Mesendoderm (in vitro differentiated cells): ENCODE measurements at regions not wholly inside any gene's neighbourhood (a gene's known extent, or its start where the extent isn't known, plus 50 kb on each side); places are given as distances from the start of the nearest gene placed in this dataset.

ENCODE experiments used
- DNase-seq: peaks from one replicate; pipeline ENCODE4 v3.0.0; 2013
- H2AK5ac ChIP-seq: 2 replicates; pipeline ENCODE4 v1.6.1; 2013; ENCODE audit warnings: low read length, inconsistent platforms
- H2BK120ac ChIP-seq: 2 replicates; pipeline ENCODE4 v1.6.1; 2013; ENCODE audit warnings: low read depth, mild to moderate bottlenecking, low read length, moderate library complexity, mixed read lengths
- H2BK15ac ChIP-seq: replicated peaks from 2 replicates; pipeline ENCODE4 v1.6.1; 2013; ENCODE audit warnings: low read depth, mild to moderate bottlenecking, moderate library complexity
- H2BK5ac ChIP-seq: 2 replicates; pipeline ENCODE4 v1.6.1; 2013; ENCODE audit warnings: low read length, inconsistent platforms
- H3K18ac ChIP-seq: 2 replicates; pipeline ENCODE4 v1.6.1; 2013; ENCODE audit warnings: mild to moderate bottlenecking, low read length, mixed read lengths
- H3K23ac ChIP-seq: one replicate; pipeline ENCODE4 v1.6.1; 2013; ENCODE audit warnings: low read length
- H3K27ac ChIP-seq: 2 replicates; pipeline ENCODE4 v1.5.1; 2013; ENCODE audit warnings: low read depth, mild to moderate bottlenecking, inconsistent platforms, low read length, moderate library complexity
- H3K27me3 ChIP-seq: 2 replicates; pipeline ENCODE4 v1.6.1; 2013; ENCODE audit warnings: low read length, control low read depth, mild to moderate bottlenecking, inconsistent platforms; ENCODE audit not compliant: insufficient read depth, poor library complexity
- H3K36me3 ChIP-seq: 2 replicates; pipeline ENCODE4 v1.6.1; 2013; ENCODE audit warnings: low read length, inconsistent platforms; ENCODE audit not compliant: control insufficient read depth, insufficient read depth
- H3K4ac ChIP-seq: one replicate; pipeline ENCODE4 v1.6.1; 2013; ENCODE audit warnings: low read depth, mild to moderate bottlenecking, low read length, moderate library complexity
- H3K4me1 ChIP-seq: 2 replicates; pipeline ENCODE4 v1.6.1; 2013; ENCODE audit warnings: low read depth, low read length, inconsistent platforms; ENCODE audit not compliant: control insufficient read depth
- H3K4me2 ChIP-seq: 2 replicates; pipeline ENCODE4 v1.6.1; 2013; ENCODE audit warnings: low read length
- H3K4me3 ChIP-seq: 2 replicates; pipeline ENCODE4 v1.5.1; 2013; ENCODE audit warnings: mild to moderate bottlenecking, low read length
- H3K56ac ChIP-seq: one replicate; pipeline ENCODE4 v1.6.1; 2013; ENCODE audit warnings: low read length
- H3K79me1 ChIP-seq: 2 replicates; pipeline ENCODE4 v1.6.1; 2013; ENCODE audit warnings: low read length, inconsistent platforms
- H3K79me2 ChIP-seq: 2 replicates; pipeline ENCODE4 v1.6.1; 2013; ENCODE audit warnings: mild to moderate bottlenecking, low read length; ENCODE audit not compliant: control insufficient read depth, insufficient read depth
- H3K9ac ChIP-seq: 2 replicates; pipeline ENCODE4 v1.6.1; 2013; ENCODE audit warnings: low read length, inconsistent platforms
- H4K5ac ChIP-seq: one replicate; pipeline ENCODE4 v1.6.1; 2013; ENCODE audit warnings: low read length
- H4K8ac ChIP-seq: one replicate; pipeline ENCODE4 v1.6.1; 2013; ENCODE audit warnings: low read depth, mild to moderate bottlenecking, control low read depth, low read length, moderate library complexity
- WGBS: extraction: QIAGEN DNeasy Blood & Tissue Kit; methylation state at CpG from one replicate; pipeline ENCODE4 v1.1.7; 2013; ENCODE audit warnings: low lambda C conversion rate, missing lambda C conversion rate; ENCODE audit not compliant: insufficient coverage; ENCODE audit errors: extremely low coverage; 5-methylcytosine and 5-hydroxymethylcytosine counted together

- no peak overlapping the region for H4K5ac ChIP-seq
- no peaks in the 10 kb centered on the region for H3K4me1 ChIP-seq
- no peak for DNase-seq
- no peak overlapping the region for H2BK120ac ChIP-seq
- H3K27me3 ChIP-seq = no peaks in the 10 kb centered on the region
- no peak overlapping the region for H3K18ac ChIP-seq
- H3K4me2 ChIP-seq = no peak overlapping the region
- H3K79me2 ChIP-seq = no peaks in the 10 kb centered on the region
- H2BK15ac ChIP-seq = no peak overlapping the region
- no peak overlapping the region for H3K23ac ChIP-seq
- no peak overlapping the region for H3K56ac ChIP-seq
- no peak overlapping the region for H3K4ac ChIP-seq
- no peak overlapping the region for H3K4me3 ChIP-seq
- H3K9ac ChIP-seq = no peak overlapping the region
- WGBS = no CpG with 5 or more reads among the region's 2 CpGs
- H3K79me1 ChIP-seq = no peaks in the 10 kb centered on the region
- H4K8ac ChIP-seq = no peak overlapping the region
- H3K36me3 ChIP-seq = no peaks in the 10 kb centered on the region
- no peak overlapping the region for H2BK5ac ChIP-seq
- H3K27ac ChIP-seq = no peak overlapping the region
- H2AK5ac ChIP-seq = no peak overlapping the region
Measured at GRCh38 chr2:44852594-44852993, 88.9 kb upstream of the SIX3 start.

- WGBS = no CpG with 5 or more reads among the region's 3 CpGs
- H4K5ac ChIP-seq = no peak overlapping the region
- H3K4me3 ChIP-seq = no peak overlapping the region
- H3K18ac ChIP-seq = no peak overlapping the region
- H2BK15ac ChIP-seq = no peak overlapping the region
- H3K4me2 ChIP-seq = no peak overlapping the region
- H3K27me3 ChIP-seq = no peaks in the 10 kb centered on the region
- no peaks in the 10 kb centered on the region for H3K79me2 ChIP-seq
- no peaks in the 10 kb centered on the region for H3K36me3 ChIP-seq
- H2AK5ac ChIP-seq = no peak overlapping the region
- no peak overlapping the region for H3K56ac ChIP-seq
- H4K8ac ChIP-seq = no peak overlapping the region
- H3K4me1 ChIP-seq = no peaks in the 10 kb centered on the region
- no peak overlapping the region for H3K4ac ChIP-seq
- no peak overlapping the region for H3K27ac ChIP-seq
- no peaks in the 10 kb centered on the region for H3K79me1 ChIP-seq
- no peak for DNase-seq
- no peak overlapping the region for H3K23ac ChIP-seq
- H2BK5ac ChIP-seq = no peak overlapping the region
- H3K9ac ChIP-seq = no peak overlapping the region
- no peak overlapping the region for H2BK120ac ChIP-seq
Measured at GRCh38 chr2:44859337-44859736, 82.2 kb upstream of the SIX3 start.

- H3K27ac ChIP-seq = no peak overlapping the region
- H3K79me1 ChIP-seq = no peaks in the 10 kb centered on the region
- H3K36me3 ChIP-seq = no peaks in the 10 kb centered on the region
- H3K4me2 ChIP-seq = no peak overlapping the region
- no CpG with 5 or more reads among the region's 1 CpG for WGBS
- H2BK15ac ChIP-seq = no peak overlapping the region
- H3K56ac ChIP-seq = no peak overlapping the region
- no peak overlapping the region for H2BK5ac ChIP-seq
- no peak overlapping the region for H3K4me3 ChIP-seq
- no peak overlapping the region for H3K23ac ChIP-seq
- H3K18ac ChIP-seq = no peak overlapping the region
- no peak overlapping the region for H4K8ac ChIP-seq
- H3K9ac ChIP-seq = no peak overlapping the region
- H4K5ac ChIP-seq = no peak overlapping the region
- H3K79me2 ChIP-seq = no peaks in the 10 kb centered on the region
- H3K4ac ChIP-seq = no peak overlapping the region
- no peak overlapping the region for H2AK5ac ChIP-seq
- no peaks in the 10 kb centered on the region for H3K27me3 ChIP-seq
- DNase-seq = no peak
- no peaks in the 10 kb centered on the region for H3K4me1 ChIP-seq
- H2BK120ac ChIP-seq = no peak overlapping the region
Measured at GRCh38 chr2:44866152-44866551, 75.3 kb upstream of the SIX3 start.

GRCh38 chr2:44869761-44870160 is 71.7 kb upstream of the SIX3 start:
- Histone ChIP-seq H3K9ac (no peak overlapping the region), H3K4me2 (no peak overlapping the region), H3K79me2 (no peaks in the 10 kb centered on the region), H4K5ac (no peak overlapping the region), H3K4me1 (no peaks in the 10 kb centered on the region), H3K18ac (no peak overlapping the region), H3K27me3 (no peaks in the 10 kb centered on the region), H3K4me3 (no peak overlapping the region), H3K79me1 (no peaks in the 10 kb centered on the region), H3K56ac (no peak overlapping the region), H3K23ac (no peak overlapping the region), H4K8ac (no peak overlapping the region), H2BK5ac (no peak overlapping the region), H3K4ac (no peak overlapping the region), H2BK120ac (no peak overlapping the region), H2AK5ac (no peak overlapping the region), H3K36me3 (no peaks in the 10 kb centered on the region), H3K27ac (no peak overlapping the region), H2BK15ac (no peak overlapping the region)
- DNase-seq = no peak
- WGBS = no CpG with 5 or more reads among the region's 5 CpGs

GRCh38 chr2:44877417-44877816 is 64.1 kb upstream of the SIX3 start:
- Histone ChIP-seq H3K79me1 (no peaks in the 10 kb centered on the region), H3K36me3 (no peaks in the 10 kb centered on the region), H2BK120ac (no peak overlapping the region), H3K23ac (no peak overlapping the region), H4K5ac (no peak overlapping the region), H3K9ac (no peak overlapping the region), H2BK5ac (no peak overlapping the region), H3K4me2 (no peak overlapping the region), H4K8ac (no peak overlapping the region), H3K27ac (no peak overlapping the region), H2BK15ac (no peak overlapping the region), H3K56ac (no peak overlapping the region), H3K79me2 (no peaks in the 10 kb centered on the region), H3K18ac (no peak overlapping the region), H3K27me3 (no peaks in the 10 kb centered on the region), H2AK5ac (no peak overlapping the region), H3K4me3 (no peak overlapping the region), H3K4me1 (peaks cover 4% of the 10 kb centered on the region), H3K4ac (no peak overlapping the region)
- no peak for DNase-seq
- WGBS = no CpG with 5 or more reads among the region's 7 CpGs

GRCh38 chr2:44879269-44880124 is 62.0 kb upstream of the SIX3 start:
- H3K79me2 ChIP-seq = no peaks in the 10 kb centered on the region
- peaks cover 4% of the 10 kb centered on the region for H3K4me1 ChIP-seq
- no peak overlapping the region for H3K27ac ChIP-seq
- H3K4me2 ChIP-seq = no peak overlapping the region
- H3K4ac ChIP-seq = no peak overlapping the region
- H3K18ac ChIP-seq = no peak overlapping the region
- no peak overlapping the region for H2BK15ac ChIP-seq
- H3K79me1 ChIP-seq = no peaks in the 10 kb centered on the region
- no peak overlapping the region for H2BK120ac ChIP-seq
- H3K56ac ChIP-seq = no peak overlapping the region
- DNase-seq = no peak
- H3K4me3 ChIP-seq = no peak overlapping the region
- no CpG with 5 or more reads among the region's 18 CpGs for WGBS
- no peaks in the 10 kb centered on the region for H3K27me3 ChIP-seq
- H2BK5ac ChIP-seq = no peak overlapping the region
- no peak overlapping the region for H2AK5ac ChIP-seq
- no peaks in the 10 kb centered on the region for H3K36me3 ChIP-seq
- no peak overlapping the region for H3K23ac ChIP-seq
- H4K5ac ChIP-seq = no peak overlapping the region
- H4K8ac ChIP-seq = no peak overlapping the region
- no peak overlapping the region for H3K9ac ChIP-seq
